ENCODE measurements at regions not wholly inside any gene's neighbourhood (a gene's known extent, or its start where the extent isn't known, plus 50 kb on each side); places are given as distances from the start of the nearest gene placed in this dataset.
"Not testable (repeated sequence)": the region's sequence is repeated elsewhere in the genome, so short reads cannot be mapped to it uniquely, and the experiment has no call there.

DNA sequence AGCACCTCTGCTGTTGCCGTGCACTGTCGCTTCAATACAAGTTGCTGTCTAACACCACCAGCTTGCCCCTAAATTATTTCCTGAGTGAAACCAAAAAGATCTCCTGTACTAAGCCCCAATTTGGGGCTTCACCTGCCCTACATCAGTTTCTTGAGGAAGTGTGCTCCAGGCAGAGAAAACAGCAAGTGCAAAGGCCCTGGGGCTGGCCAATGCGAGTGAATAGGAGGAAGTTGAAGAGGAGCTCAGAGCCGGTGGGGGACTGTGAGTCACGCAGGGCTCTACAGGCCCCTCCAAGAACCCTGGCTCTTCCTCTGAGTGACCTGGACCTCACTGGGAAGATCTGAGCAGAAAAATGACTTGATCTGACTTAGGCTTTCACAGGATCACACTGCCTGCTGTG, 117.2 kb downstream of the IPO8 start:
- DNase-seq (ENCODE audit: low read depth in 2 of 2): no peak

DNA sequence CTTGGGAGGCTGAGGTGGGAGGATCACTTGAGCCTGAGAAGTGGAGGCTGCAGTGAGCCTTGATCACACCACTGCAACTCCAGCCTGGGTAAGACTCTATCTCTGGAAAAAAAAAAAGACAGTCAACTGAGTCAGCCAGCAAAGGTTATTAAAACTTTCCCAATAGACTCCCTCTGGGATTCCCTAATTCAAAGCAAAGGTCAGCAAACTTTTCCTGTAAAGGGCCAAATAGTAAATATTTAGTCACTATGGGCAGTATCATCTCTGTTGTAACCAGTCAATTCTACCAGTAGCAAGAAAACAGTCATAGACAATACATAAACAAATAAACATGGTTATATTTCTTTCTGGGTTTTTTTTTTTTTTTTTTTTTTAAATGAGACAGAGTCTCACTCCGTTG, 122.5 kb downstream of the IPO8 start:
- no peak for DNase-seq (ENCODE audit: low read depth in 2 of 2)

DNA sequence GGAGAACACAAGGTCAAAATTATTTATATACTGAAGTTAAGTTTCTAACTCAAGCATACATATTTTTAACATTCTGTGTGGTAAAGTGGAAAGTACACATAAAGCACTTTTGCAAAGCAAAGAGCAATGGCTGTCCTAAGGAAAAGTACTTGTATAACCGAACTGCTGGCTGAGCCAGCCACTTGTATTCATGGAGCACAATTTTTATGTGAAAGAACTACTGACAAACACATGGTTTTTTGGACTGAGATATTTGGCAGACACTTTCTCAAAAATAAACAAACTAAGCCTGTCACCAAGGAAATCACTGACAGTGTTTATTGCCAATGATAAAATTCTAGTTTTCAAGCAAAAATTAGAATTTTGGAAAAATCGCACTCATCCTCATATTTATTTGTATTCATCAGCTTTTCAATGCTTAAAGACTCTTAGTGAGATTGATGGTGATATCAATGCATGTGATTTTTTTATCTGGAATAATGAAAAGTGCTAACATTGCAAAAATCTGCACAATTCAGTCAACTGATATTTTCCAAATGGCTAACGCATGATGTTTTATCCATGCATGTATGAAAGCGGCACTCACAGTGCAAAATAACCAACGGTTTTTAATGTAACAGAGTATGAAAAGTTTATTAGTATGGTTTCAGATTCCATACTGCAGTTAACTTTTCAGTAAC, 125.3 kb downstream of the IPO8 start:
- no peak for DNase-seq (ENCODE audit: low read depth in 2 of 2)

DNA sequence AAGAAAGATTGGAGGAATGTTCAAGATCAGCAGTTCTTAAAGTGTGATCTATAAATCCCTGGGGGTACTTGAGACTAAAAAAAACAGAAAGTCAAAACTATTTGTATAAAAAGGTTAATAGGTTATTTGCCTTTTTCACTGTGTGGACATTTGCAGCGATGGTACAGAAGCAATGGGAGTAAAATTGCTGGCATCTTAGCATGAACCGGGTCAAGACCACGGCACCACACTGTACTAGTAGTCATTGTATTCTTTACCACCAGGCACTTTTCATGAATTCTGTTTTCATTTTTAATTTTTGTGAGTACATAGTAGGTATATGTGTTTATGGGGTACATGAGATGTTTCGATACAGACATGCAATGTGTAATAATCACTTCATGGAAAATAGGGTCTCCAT, 126.2 kb downstream of the IPO8 start:
- DNase-seq (ENCODE audit: low read depth in 2 of 2): no peak

DNA sequence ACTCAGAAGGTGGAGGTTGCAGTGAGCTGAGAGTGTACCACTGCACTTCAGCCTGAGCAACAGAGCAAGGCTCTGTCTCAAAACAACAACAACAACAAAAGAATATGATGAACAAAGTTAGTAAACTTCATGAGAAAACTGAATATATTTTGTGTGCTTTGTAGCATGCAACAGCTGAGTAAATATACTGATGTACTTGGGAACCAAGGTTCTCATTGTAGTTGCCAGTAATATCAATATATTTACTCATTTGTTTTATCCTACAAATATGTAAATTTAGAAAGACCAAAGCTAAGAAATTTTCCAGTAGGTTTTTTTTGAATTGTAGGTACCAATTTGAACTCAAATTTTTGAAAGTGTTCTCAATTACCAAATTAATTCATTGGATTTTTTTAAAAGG, 127.2 kb downstream of the IPO8 start:
- DNase-seq (ENCODE audit: low read depth in 2 of 2): no peak

DNA sequence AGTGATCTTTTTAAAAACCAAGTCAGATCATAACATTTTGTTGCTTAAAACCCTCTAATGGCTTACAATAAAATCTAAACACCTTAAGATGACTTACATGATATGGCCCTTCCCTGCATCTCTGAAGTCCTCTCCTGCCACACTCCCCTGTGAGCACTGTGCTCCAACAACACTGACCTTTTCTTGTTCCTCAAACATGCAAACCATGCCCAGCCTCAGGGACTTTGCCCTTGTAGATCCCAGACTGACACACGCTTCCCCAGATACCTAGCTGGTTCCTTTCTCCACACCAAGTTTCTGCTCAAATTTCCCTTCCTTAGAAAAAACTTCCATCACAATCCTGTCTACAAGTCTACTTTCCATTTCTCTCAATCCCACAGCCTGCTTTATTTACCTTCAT, 128.6 kb downstream of the IPO8 start:
- DNase-seq (ENCODE audit: low read depth in 2 of 2): no peak

DNA sequence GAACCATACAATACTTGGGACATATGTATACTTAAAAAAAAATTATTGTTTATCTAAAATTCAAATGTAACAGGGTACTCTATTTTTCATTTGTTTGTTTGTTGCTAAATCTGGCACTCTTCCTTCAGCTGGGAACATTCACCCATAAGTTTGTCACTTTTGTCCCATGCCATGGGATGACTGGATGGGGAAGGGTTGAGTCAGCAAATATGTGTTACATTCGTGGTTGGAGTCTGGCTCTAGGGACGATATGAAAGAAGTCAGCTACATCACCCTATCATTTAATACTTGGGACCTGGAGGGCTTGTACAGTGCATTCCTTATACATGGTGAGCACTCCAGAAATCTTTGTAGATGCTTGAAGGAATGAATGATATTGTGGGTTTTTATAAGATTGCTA, 131.3 kb downstream of the IPO8 start:
- no peak for DNase-seq (ENCODE audit: low read depth in 2 of 2)

DNA sequence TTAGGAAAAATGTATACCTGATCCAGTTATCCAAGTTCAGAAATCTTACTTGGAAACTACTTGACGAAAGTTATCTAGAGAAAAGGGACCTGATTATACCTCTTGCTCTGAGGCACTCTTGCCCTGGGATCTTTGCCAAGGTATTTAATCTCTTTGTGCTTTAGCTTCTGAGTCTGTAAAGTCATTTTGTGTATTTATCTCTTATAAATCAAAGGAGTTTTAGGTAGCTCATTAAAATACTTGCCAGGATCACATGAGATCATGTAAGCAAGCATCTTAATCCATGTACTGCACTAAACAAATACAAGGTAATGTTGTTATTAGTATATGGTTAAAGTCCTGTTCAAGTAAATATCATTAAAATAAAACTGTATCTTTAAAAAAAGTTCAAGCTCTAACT, 147.5 kb downstream of the IPO8 start:
- no peak for DNase-seq (ENCODE audit: low read depth in 2 of 2)

DNA sequence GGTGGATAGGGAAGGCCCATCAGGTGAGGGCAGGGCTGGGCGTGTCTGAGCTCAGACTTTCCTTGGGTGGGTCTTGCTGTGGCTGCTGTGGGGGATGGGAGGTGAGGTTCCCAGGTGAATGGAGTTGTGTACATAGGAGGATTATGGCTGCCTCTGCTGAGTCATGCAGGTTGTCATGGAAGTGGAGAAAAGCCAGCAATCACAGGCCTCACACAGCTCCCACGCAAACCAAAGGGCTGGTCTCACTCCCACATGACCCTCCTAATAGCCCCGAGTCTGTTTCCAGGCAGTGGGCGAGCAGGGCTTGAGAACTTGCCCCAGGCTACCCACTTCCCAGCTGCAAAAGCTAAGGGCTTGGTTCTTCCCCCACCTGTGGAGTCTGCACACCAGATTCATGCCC, 149.5 kb downstream of the IPO8 start:
- no peak for DNase-seq (ENCODE audit: low read depth in 2 of 2)

DNA sequence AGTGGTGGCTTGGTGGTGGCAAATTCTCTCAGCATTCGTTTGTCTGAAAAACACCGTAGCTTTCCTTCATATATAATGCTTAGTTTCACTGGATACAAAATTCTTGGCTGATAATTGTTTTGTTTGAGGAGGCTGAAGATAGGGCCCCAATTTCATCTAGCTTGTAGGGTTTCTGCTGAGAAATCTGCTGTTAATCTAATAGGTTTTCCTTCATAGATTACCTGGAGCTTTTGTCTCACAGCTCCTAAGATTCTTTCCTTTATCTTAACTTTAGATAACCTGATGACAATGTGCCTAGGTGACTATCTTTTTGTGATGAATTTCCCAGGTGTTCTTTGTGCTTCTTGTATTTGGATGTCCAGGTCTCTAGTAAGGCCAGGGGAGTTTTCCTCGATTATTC, 151.0 kb downstream of the IPO8 start:
- not testable (repeated sequence) for DNase-seq (ENCODE audit: low read depth in 2 of 2)

DNA sequence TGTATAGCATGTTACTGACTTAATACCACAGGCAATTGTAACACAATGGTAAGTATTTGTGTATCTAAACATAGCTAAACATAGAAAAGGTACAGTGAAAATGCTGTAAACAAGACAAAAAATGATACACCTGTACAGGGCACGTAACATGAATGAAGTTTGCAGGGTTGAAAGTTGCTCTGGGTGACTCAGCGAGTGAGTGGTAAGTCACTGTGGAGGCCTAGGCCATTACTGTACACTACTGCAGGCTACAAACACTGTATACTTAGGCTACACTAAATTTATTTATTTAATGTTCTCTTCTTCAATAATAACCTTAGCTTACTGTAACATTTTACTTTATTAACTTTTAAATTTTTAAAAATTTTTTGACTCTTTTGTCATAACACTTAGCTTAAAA, 158.4 kb downstream of the IPO8 start:
- DNase-seq (ENCODE audit: low read depth in 2 of 2): no peak

DNA sequence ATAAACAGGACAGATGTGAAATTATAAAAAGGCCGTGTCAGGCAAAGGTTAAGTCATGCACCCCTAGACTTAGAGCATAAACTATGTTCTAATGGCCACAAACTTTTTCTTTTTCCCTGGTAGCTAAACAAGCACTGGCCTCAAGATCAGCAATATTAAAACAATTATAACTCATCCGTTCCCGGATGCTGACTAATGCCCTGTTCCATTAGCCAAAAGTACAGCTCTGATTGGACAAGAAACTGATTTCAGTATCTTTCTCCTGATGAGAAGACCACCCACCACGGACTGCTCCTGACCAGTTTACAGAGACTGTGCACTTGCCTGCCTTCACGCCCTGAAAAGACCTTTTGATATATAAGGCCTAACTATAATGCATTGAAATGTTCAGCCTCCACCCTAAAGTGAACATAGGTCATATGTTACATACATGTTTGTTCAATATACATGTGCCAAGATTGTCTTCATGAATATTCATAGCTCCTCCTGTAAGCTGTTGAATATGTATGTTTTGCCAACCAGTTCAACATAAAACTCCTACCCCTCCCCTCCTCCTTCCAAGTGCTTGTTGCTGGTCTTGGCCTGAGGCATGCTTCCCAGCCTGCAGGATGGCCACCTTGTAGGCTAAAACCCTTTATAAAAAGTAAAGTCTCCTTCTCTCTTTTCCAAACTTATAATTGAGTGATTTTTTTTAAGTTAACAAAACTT, 162.0 kb downstream of the IPO8 start:
- DNase-seq (ENCODE audit: low read depth in 2 of 2): no peak

DNA sequence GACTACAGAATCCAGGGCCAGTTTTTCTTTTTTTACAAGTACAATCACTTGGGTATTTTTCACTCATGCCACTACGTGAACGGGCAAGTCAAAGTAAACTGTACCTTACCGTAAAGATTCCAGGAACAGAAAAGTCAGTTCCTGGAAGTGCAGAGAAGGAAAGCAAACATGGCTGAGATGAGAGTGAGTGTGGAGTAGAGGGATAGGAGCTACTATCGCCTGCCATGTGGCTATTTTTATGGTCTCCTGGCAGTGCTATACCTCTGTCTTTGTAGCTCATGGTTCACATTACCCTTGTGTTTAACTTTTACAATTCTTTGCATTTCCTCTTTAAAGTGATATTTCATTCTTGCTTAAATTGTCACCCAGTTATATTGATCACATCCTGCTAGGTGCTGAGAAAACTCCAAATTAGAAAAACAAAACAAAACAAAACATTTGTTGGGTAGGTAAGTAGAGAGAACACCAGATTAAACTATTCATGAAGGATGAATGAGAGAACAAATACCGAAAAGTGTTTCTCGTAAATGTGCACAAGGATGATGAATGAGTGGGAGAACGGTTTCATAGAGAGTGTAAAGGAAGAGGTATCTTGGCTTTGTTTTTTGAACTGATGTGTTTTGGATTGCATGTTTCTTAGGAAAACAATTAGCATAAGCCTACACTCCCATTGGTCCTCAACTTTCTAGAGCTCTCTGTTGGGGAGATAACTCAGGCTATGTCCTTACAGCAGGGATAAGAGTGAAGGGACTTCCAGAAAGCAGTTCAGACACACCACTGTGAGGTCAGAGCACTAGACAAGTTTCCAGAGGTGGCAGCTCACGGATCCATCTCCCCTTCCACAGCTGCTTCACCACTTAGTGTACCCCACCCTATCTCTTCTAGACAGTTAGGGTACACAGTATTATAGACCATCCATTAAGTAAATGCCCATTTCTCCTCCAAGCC, 163.7 kb downstream of the IPO8 start:
- no peak for DNase-seq (ENCODE audit: low read depth in 2 of 2)

DNA sequence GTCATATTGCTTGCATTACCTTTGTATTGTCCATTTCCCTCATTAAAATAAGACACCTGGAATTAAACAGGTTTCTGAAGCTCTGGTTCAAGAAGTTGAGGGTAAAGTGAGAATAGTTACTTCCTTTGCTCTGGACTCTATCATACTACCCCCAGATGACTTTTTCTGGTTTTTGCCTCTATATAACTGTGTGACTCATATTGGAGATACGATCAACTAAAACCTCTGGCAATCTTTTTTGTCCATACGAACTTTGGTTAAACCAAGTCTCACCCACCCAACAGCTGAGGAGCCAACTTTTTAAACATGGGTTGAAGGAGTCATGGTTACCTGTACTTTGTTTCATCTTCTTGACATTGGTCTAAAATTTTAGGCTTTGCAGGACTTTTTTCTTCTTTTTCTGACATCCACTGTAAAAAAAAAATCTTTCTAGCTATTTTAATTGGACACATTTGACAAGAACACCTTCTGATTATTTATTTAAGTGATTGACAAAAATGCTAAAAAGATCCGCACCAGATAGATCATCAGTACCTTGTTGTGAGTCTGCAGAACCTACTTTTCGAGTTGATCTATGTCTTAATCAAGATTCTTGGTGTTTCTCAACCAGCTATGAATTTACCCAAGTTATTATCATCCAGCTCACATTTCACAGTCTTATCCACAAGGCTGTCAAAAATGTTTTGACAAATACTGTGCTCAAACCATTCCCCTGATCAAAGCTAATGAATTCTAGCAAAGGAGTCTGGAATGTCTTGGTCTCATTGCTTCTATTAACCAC, 166.0 kb downstream of the IPO8 start:
- no peak for DNase-seq (ENCODE audit: low read depth in 2 of 2)

DNA sequence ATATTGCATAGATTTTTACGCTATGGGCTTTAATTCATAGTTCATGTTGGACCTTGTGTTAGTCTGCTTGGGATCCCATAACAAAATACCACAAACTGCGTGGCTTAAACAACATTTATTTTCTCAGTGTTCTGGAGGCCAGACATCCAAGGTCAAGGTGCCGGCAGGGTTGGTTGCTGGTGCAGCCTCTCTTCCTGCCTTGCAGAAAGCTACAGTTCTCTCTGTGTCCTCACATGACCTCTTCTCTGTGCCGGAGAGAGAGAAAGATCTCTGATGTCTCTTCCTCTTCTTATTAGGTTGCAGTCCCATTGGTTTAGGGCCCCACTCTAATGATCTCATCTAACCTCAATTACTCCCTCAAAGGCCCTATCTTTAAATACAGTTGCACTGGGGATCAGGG, 170.5 kb downstream of the IPO8 start:
- no peak for DNase-seq (ENCODE audit: low read depth in 2 of 2)

DNA sequence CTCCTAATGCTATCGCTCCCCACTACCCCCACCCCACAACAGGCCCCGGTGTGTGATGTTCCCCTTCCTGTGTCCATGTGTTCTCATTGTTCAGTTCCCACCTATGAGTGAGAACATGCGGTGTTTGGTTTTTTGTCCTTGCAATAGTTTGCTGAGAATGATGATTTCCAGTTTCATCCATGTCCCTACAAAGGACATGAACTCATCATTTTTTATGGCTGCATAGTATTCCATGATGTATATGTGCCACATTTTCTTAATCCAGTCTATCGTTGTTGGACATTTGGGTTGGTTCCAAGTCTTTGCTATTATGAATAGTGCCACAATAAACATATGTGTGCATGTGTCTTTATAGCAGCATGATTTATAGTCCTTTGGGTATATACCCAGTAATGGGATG, 175.4 kb downstream of the IPO8 start:
- DNase-seq (ENCODE audit: low read depth in 2 of 2): not testable (repeated sequence)

DNA sequence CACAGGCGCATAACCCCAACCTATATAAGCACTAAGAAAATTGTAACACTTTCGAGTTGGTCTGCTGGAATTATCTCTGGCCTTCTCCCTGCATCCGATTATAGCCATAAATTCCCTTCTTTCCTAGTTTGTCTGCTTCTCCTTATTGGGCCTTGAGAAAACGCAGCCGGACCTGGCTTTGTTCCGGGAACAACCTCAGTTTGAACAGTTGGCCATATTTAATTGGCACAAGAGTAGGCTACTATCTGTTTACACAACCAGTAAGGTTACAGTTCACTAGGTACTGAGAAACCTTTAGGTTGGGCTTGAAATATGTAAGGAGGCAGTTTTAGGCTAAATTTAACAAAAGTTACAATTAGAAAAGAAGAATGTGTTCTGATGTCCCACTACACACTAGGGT, 176.1 kb downstream of the IPO8 start:
- no peak for DNase-seq (ENCODE audit: low read depth in 2 of 2)

DNA sequence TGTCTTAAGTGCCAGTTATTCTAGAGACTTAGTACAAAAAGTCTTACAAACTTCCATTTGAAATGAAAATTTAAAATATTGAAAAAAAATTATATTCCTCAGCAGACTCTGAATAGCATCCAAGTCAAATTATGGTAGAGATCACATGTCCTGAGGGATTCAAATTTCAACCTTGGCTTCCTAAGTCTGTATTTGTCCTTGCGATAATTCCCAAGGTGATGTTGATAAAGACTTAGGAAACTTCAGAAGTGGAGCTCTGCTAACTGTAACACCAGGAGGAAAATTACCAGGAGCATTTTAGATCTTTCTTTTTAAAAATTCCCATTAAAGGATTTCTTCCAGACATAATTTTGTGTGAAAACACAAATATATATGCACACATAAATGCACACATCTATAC, 178.3 kb downstream of the IPO8 start:
- DNase-seq (ENCODE audit: low read depth in 2 of 2): no peak

DNA sequence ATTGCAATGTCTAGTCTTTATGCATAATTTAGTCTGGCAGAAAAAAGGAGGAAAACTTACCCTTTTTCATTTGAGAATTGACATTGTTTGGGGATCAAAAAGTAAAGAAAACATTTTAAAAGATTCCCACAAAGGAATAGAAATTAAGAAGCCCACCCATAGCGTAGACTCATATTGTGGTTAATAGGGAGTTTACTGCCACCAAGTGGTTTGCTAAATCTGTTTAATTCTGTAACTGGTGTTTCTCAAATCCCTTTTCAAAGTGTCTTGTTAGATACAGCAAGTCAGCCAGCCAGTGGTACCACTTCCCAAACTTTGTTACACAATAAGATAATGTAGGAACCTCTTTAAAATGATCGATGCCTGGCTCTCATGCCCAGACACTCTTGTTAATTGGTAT, 180.3 kb downstream of the IPO8 start:
- DNase-seq (ENCODE audit: low read depth in 2 of 2): peak; percentile 5 to 22

DNA sequence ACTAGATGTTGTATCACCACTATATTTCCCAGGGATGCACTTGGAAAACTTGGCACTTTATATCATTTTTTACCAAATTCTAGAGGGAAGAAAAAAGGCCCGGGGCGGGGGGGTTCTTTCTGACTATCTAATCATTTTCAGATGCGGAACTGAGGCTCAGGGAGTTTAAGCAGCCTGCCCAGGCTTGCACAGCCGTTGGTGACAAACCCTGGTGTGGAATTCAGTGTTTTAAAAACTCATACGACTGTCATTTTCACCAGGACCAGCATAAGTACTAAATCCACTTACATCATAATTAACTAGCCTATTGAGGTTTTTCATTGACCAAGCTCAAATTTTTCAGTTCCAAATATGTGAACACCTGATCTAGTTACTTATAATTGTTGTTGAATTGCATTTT, 181.0 kb downstream of the IPO8 start:
- no peak for DNase-seq (ENCODE audit: low read depth in 2 of 2)

DNA sequence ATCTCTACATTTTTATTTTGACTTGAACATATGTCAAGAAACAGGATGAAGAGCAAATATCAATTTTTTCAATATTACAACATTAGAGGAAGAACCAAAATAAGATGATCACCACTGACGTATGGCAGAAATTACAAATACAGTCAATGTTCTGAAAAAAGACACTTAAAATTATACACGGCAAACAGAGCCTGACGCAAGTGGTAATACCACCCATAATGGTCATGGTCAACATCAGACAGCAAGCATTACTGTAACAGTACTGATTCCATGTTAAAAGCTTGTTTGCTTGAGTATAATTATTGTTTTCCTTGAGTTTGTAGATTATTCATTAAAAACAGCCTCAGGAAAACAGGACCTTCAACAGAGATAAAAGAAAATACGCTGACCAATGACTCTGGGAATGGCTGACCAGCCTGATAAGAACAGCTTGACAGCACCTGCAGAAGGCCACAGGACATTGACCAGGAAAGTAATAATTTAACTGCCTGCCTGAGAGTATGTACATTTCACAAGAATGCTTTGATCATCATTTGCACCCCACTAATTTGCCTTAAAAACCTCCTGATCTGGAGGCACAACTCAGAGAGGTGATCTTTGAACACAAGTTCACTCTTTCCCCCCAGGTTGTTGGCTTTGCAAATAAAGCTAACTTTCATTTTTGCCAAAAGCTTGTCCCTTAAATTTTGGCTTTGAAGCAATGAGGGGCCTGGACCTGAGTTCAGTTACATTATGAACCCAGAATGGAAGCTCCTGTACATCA, 187.3 kb downstream of the IPO8 start:
- DNase-seq (ENCODE audit: low read depth in 2 of 2): no peak

Data from dermis microvascular lymphatic vessel endothelial cell (primary cell).